ENCODE measurements at regions not wholly inside any gene's neighbourhood (a gene's known extent, or its start where the extent isn't known, plus 50 kb on each side); places are given as distances from the start of the nearest gene placed in this dataset.

DNA sequence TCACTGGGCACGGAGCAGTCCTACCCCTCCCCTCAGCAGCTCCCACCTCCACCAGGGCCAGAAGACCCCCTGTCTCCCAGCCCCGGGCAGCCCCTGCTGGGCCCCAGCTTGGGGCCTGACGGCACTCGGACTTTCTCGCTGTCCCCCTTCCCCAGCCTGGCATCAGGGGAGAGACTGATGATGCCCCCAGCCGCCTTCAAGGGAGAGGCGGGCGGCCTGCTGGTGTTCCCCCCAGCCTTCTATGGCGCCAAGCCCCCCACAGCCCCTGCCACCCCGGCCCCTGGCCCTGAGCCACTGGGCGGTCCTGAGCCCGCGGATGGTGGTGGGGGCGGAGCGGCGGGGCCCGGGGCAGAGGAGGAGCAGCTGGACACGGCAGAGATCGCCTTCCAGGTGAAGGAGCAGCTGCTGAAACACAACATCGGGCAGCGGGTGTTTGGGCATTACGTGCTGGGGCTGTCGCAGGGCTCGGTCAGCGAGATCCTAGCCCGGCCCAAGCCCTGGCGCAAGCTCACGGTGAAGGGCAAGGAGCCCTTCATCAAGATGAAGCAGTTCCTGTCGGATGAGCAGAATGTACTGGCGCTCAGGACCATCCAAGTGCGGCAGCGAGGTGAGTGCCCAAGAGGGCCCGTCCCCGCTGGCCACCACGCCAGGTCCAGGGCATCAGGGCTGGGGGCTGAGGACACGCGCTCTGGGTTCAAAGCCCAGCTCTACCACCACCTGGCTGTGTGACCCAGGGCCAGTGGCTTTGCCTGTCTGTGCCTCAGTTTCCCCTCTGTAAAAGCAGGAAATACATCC lies 58.6 kb downstream of the PHETA1 start:
- no peak for DNase-seq

DNA sequence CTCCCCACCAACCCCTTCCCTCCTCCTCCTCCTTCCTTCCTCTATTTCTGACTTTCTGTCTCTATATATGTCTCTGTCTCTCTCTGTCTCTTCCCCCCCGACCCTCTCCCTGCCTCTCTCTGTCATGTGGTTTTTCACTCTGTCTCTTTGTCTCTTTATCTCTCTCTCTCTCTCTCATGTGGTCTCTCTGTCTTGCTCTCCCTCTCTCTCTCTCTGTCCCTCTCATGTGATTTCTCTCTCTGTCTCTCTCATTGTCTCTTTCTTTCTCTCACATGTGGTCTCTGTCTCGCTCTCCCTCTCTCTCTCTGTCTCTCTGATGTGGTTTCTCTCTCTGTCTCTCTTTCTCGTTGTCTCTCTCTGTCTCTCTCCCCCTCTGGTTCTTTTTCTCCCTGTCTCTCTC lies 59.3 kb downstream of the PHETA1 start:
- DNase-seq, result no peak

DNA sequence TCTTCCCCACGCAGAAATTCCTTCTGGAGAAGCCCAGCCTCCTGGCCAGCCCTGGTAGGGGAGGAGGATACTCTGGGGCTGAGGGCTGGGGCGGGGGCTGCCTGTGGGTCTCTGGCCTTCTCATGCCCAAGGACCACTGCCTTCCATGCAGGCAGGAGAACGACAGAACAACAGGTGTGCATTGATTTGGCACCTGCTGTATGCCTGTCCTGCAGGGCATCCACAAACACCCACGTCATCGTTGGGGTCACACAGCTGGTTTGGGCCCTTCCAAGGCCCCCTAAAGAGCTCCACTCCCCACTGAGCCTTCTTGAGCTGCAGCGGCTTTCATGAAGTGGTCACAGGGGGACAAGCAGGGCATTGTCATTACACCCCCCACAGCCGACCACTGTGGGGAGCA lies 60.4 kb downstream of the PHETA1 start:
- DNase-seq, result no peak

DNA sequence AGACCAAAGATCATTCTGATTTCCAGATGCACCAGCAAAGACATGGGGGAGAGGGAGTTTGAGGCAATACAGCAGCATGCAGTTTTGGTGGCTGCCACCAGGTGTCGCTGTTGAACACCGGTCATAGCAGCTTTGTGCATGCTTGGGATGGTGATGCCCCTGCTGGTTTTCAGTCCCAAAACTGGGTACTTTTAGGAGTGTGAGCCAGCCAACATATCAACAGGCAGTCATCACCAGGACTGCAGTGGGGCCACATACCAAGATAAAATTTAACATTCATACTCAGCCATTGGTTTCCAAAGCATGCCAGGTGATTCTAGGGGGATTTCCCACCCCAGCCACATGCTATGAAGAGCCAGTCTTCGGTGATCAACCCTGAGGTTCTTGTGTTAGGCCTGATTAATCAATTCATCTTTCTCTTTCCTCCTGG lies 64.2 kb downstream of the PHETA1 start:
- no peak for DNase-seq

DNA sequence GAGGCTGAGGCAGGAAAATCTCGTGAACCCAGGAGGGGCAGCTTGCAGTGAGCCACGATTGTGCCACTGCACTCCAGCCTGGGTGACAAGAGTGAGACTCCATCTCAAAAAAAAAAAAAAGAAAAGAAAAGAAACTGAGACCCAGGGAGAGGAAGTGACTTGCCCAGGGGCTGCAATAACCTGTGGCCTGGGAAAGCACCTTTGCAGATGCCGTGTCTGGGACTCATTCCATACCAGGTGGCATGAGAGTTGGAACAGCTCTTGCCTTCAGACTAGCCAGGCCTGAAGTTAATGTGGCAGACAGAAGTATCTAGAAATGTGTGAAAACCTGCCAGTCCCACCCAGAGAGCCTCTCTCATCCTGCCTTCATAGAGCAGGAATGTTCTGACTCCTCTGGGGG lies 65.4 kb downstream of the PHETA1 start:
- no peak for DNase-seq

DNA sequence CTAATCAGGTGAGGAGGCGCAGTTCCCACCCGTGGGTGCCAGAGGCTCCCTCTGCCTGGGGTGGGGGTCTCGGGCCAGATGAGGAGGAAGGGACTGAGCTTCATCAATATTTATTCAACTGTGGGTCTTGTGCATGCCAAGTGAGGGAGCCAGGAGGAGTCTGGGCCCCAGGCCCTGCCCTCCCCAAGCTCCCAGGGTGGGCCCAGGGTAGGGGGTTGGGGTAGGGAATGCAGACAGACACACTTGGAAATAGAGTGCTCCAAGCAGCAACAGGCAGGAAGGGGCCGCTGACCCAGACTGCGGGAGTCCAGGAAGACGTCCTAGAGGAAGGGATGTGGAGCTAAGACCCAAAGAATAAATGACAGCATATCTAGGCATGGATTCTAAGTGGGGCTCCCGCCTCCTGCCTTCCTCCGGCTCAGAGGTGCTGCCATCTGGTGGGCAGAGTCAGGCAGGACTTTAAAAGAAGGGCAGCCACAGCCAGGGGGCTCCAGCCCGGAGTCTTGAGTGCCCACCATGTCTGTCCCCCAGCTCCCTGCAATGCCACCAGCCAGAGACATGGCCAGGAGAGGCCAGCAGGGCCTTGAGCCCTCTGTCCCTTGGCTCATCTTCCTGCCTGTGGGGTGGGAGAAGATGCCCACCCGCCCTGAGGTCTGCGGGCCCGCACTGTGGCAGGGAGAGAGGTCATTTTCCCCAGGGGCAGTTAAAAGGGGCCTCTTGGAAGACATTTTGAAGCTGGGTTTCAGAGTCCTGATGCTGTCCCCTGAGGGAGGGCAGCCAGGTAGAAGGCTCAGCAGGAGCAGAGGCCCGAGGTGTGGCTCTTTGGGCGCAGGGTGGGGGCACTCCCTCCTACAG lies 70.1 kb downstream of the PHETA1 start:
- DNase-seq, result peak in 1 of 2 donors; percentile 4

DNA sequence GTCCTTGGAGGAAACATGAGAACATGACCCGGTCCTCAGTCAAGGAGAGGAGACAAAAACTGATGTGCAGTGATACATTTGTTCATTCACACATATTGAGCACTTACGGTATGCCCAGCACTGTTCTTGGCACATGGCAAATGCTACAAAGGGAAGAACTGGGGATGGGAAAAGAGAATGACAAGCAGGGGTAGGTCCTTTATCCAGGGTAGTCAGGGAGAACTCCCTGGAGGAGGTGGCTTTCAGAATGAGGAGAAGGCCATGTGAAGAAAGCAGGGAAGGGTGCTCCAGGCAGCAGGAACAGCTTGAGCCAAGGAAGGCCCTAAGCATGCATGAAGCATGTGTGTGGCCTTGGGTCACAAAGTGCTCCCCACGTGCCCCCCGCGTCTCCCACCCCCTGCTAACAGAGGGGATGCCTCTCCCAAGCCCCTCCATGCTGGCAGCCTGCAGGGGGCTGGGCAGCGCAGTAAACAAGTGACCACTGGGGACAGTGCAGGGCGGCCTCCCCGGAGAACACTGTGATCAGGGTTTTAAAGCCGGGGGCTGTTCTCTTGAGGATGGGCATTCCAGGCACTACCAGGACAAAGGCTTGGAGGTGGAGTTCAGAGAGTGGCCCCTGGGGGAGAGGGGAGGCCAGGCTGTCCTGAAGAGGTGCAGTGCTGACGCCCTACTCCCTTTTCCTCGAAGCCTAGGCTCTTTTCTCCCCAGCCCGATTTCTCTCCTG lies 71.0 kb downstream of the PHETA1 start:
- DNase-seq, result no peak

DNA sequence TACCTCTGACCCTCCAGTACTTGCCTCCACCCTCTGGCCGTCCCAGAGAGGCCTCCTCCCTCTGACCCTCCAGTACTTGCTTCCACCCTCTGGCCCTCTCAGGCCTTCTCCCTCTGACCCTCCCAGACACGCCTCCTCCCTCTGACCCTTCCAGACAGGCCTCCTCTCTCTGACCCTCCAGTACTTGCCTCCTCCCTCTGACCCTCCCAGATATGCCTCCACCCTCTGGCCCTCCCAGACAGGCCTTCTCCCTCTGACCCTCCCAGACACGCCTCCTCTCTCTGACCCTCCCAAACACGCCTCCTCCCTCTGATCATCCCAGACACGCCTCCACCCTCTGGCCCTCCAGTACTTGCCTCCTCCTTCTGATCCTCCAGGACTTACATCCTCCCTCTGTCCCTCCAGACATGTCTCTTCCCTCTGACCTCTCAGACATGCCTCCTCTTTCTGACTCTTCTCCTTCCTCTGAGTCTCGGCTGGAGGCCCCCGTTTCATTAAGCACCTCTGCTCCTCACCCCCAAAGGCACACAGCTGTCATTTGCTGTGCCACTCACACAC lies 71.9 kb downstream of the PHETA1 start:
- DNase-seq, result no peak

DNA sequence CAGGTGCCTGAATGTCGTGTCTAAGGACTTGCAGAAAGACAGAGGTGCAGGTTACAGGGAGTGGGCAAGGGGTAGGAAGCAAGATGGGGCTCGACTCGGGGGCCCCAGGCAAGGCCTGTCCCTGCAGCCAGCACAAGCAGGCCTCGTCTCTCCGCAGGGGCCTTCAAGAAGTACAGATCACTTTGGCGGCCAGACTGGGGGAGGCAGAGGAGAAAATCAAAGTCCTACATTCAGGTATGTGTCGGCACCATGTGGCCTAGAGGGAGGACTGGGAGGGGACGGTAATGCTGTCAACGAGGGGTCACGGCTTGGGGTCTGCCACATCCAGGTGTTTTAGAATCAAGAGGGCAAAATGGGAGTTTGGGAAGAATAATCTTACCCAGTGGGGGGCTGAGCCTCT lies 73.7 kb downstream of the PHETA1 start:
- DNase-seq, result no peak

DNA sequence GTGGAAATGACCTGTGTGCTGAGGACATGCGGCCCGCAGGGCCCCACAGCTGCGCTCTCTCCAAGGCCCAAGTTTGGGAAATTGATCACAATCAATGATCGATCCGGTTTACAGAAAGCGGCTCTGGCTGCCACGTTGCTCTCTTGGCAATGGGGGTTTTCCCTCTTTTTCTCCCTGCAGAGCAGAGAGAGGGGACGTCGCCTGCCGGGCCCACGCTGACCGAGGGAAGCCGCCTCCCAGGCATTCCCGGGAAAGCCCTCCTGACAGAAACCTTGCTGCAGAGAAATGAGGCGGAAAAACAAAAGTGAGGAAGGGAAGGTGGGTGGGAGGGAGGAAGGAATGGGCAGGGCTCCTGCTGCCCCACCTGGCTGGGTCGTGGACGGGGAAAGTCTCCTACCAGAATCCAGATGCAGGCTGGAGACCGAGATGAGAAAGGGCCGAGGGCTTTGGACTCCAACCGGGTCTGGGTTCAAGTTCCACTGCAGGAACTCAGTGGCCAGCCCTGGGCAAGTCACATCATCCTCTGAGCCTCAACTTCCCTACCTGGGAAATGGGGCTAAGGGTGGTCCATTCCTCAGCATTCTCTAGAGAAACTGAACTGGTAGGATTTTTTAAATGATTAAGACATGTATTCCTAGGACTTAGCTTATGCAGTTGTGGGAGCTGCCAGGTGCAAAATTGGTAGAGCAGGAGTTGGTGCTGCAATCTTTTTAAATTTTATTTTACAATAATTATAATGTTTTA lies 75.5 kb downstream of the PHETA1 start:
- DNase-seq, result no peak

DNA sequence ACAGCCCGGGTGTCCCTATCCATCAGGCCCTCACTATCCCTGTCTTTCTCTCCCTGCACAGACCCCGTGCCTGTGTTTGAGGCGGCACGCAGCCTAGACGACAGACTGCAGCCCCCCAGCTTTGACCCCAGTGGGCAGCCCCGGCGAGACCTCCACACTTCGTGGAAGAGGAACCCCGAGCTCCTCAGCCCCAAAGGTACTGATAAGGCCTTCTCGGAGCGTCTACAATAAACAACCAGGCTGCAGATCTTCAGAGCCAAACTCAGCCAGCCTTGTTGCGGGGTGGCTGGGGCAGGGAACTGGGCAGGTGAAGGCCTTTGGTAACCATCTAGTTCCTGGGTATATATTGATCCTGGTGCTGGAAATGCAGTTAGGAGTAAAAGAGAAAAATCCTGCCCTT lies 77.5 kb downstream of the PHETA1 start:
- DNase-seq, result no peak

DNA sequence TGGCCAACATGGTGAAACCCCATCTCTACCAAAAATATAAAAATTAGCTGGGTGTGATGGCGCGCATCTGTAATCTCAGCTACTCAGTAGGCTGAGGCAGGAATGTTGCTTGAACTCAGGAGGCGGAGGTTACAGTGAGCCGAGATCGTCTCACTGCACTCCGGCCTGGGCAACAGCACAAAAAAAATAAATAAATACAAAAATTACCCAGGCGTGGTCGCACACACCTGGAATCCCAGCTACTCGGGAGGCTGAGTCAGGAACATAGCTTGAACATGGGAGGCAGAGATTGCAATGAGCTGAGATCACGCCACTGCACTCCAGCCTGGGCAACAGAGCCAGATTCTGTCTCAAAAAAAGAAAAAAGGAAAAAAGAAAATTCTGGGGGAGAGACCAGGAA lies 80.1 kb downstream of the PHETA1 start:
- no peak for DNase-seq

DNA sequence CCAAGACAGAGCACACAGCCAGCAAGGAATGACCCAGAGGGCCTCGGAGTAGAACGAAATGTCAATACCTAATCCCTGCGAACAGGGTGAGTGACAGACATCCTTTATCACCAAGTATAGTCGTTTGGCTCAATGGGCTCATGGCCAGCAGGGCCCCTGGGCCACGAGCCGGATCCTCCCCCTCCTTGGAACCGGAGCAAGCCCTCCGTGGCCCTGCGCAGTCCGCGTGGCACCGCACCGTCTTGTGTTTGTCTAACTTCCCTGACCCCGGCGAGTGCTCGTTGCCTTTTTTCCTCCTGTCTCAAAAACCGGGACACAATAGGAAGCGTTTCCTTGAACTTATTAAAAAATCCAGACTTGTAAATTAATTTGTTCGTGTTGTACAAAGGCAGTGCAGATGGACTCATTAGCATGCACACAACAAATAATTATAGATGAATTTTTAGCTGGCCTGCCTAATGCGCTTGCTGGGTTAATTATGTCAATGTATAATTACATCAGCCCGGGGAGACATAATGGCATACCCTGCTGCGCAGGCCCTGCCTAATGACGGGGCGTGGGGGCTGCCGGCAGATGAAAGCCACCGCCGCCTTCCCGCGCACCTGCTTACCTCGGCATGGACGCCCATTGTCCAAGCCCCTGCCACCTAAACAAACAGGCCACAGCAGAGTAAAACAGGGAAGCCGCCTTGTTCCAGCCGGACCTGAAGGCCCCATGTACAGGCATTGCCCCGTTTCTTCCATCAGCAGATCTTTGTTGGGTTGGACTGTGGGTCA lies 81.6 kb downstream of the PHETA1 start:
- no peak for DNase-seq

DNA sequence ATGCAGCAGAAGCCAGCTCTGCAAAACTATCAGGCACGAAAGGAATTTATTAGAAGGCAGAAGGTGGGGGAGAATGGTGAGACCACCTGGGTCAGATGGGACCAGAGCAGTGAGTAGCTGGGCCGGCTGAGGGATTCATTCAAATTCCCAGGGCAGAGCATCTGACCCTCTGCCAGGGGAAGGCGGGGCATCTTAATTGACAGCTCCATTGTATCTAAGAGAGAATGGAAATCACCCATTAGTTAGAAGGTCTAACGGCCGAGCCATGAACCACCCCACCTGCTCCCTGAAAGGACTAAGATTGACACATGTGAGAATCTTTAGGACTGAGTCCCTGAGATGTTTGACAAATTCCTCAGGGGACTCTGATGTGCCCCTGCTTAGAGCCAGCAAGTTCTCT lies 83.7 kb downstream of the PHETA1 start:
- DNase-seq, result no peak

DNA sequence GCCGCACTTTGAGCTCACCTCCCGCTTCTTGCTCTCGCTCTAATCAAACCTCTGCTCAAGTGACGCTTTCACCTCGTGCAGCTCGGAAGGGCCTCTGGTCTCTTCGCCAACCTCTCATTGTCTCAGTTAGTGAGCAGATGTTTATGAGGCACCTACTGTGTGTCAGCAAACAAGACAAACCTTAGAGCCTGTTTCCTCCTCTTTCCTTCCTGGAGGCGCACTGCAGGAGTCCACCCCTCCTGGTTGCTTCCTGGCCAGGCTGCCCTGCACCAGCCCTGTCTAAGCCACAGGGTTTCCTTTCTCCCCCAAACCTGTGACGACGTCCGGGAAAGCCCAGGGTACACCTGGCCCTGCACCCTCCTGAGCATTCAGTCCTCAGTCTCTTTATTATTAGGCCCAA lies 84.2 kb downstream of the PHETA1 start:
- no peak for DNase-seq

DNA sequence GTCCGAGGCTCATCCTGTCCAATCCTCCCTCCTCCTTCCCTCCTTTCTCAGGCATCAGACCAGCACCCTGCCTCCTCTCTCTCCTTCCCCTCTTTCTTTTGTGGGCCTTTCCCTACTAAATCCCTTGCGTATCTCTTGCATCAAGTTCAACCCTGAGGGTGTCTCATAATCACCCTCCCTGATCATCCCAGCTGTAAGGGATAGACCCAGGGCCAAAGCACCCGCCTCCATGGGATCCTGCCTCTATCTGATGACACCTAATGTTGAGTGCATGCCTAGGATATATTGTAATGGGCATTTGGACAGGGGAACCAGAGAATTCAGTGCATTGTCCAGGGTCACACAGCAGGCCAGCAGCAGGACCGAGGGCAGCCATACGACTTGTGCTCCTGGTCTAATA lies 84.9 kb downstream of the PHETA1 start:
- DNase-seq, result no peak

DNA sequence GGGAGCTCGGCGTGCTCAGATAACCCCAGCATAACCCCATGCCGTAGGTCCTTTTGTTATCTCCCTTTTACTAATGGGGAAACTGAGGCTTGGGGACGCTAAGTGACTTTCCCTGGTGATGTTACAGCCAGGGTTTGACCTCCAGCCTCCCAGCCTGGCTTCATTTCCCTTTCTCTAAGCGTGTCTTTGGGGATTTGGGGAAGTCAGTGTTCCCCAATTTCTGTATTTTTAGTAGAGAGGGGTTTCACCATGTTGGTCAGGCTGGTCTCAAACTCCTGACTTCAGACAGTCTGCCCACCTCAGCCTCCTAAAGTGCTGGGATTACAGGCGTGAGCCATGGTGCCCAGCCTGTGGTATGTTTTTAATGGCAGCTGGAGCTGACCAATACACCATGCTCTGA lies 85.4 kb downstream of the PHETA1 start:
- DNase-seq, result no peak

DNA sequence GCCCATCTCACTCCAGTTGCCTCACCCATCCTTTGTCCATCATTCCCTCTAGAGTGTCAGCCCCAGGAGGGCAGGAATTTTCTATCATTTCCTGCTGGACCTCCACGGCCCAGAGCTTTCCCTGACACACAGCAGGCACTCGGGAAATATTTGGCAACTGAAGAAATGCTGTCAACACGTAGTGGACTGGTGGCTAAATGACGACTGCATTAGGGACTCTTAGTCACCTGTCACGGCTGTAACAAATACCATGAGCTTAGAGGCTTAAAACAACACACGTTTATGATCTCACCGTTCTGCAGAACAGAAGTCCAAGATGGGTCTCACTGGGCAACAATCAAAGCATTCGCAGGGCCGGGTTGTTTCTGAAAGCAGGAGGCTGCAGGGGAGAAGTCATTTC lies 91.3 kb downstream of the PHETA1 start:
- no peak for DNase-seq

DNA sequence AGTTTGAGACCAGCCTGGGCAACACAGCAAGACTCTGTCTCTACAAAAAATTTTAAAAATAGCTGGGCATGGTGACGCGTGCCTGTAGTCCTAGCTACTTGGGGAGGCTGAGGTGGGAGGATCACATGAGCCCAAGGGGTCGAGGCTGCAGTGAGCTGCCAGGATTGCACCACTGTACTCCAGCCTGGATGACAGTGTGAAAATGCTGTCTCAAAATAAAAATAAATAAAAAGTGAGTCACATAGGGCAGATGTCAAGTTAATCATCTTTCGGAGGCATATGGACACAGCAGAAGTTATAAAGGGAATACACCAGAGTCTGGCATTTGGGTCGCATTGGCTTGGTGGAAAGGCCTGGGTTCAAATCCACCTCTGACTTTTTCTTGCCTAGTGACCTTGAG lies 92.7 kb downstream of the PHETA1 start:
- DNase-seq, result no peak

DNA sequence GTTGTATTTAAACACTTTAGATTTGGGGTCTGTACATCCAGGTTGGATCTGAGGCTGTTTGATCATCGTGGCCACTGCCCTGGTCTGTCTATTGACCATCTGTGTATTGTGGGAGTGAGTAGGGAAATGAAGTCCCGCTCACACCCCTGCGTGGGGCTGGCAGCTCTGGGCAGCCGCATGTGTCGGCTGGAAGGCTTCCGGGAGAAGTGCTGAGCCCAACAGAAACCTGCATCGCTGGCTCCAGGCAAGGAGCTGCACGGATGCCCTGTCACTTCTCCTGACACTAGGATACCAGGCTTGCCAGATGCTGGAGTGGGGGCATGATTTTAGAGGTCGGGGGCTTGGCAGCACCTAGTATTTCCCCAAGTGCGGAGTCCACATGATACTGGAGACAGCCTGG lies 93.6 kb downstream of the PHETA1 start:
- no peak for DNase-seq

DNA sequence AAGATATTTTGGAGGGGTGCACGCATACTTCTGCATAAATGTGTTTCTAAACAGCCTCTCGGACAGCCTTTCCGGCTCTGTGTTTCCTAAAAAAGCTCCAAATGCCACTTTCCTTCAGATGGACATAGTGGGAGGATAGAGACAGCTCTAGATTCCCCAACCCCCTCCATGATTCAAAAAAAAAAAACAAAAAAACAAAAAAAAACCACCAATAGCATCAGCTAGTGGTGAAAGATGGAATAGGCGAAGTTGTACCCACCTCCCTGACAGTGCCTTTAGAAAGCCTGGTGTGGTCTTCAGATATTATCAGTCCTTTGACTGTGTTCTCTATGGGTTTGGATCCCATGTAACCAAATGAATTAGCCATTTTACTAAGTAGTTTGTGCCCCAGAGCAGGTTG lies 94.1 kb downstream of the PHETA1 start:
- DNase-seq, result no peak

All from bone marrow (tissue), 2 donors.